Tongue (tissue), 1 donor: ENCODE measurements at regions not wholly inside any gene's neighbourhood (a gene's known extent, or its start where the extent isn't known, plus 50 kb on each side); places are given as distances from the start of the nearest gene placed in this dataset.
A peak's percentile ranks its signal among the peaks of the same experiment; 100 is the strongest.

Source experiments
- DNase-seq: peaks from one replicate; pipeline ENCODE4 v3.0.0-alpha.2; 2015

DNA sequence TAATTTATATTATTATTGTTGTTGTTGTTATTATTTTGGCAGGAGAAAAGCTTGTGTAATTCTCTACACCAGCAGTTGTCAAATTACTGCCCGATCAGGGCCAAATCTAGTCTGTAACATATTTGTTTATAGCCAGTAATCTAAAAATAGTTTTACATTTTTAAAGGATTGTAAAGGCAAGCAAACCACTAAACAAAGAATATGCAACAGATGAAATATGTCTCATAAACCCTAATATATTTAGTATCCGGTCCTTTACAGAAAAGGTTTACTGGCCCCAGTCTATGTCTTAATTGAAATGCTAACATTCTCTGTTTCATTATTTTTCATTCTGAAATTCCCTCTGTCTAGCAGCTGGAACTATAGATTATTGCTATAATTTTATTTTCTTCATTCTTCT lies 709.5 kb downstream of the KCNJ2 start:
- DNase-seq: no peak

DNA sequence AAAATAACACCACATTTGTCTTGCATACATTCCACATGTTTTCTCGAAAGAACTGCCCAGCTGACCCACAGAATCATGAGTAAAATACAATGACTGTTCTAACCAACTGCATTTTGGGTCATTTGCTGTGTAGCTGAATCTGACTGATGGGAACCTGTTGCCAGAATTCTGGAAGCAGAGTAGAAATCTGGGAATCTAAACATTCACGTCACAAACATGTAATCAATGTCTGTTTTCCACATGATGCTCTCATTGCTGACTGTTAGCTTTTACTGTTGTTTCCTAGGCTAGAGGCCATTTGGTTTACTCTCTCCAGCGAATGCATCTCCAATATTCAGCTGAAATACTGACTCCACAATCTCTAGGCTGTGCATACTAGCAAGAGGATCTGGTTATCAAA lies 710.1 kb downstream of the KCNJ2 start:
- DNase-seq: peak; percentile 53

DNA sequence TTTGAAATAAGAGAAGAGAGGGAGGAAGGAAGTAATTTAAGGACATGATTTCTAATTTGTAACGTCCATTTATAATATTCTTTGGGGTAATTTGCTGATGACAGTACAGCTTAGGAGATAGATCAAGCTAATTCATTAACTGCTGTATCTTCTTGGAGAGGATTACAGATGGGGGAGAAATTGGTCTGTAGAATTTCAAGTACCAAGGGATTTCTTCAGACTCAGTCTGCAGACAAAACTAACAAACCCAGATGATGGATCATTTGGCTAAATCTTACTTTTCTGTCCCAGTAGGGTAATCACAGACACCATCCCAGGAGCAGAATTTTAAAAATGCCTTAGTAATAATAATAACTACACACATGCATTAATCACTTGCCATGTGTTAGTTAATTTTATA lies 711.8 kb downstream of the KCNJ2 start:
- no peak for DNase-seq

DNA sequence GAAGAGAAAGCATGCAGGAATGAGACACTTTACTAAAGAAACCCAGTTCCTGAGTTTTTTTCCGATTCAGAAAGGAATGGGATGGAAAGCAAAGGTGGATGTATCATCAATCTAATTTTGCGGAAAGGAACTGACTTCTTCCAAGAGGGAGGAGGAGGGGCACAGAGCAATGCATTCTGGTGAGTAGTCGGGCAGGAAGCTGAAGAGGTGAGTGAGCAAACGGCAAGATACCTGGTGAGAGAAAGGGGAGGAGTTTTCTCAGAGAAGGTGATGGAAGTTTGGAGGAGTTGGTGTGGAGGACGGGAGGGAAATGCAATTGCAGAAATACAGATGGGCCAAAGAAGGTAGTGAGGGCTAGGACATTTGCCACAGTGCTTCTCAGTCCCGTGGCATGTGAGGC lies 713.2 kb downstream of the KCNJ2 start:
- DNase-seq: no peak

DNA sequence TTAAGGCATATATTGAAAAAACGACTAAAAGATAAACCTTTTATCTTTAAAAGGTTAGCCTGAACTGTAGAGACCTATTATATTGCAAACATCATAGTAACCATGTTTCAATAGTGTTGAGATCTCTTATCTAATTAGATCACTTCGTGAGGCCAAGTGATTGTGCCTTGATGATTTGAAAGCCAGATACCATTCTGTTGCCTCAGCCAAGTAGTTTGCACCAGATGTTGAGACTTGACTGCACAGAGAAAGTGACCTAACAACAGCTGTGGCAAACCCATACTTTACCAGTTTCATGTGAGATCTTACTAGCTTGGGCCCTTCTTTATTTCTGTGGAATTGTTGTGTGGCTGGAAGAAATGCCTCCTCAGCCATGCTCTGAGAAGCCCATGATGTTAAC lies 717.3 kb downstream of the KCNJ2 start:
- DNase-seq: no peak

GRCh38 chr17:70888324-70888723 lies 719.0 kb downstream of the KCNJ2 start:
- DNase-seq: no peak

GRCh38 chr17:70891306-70891705 lies 722.0 kb downstream of the KCNJ2 start:
- DNase-seq: peak; percentile 8

GRCh38 chr17:70892527-70892926 lies 723.2 kb downstream of the KCNJ2 start:
- no peak for DNase-seq

DNA sequence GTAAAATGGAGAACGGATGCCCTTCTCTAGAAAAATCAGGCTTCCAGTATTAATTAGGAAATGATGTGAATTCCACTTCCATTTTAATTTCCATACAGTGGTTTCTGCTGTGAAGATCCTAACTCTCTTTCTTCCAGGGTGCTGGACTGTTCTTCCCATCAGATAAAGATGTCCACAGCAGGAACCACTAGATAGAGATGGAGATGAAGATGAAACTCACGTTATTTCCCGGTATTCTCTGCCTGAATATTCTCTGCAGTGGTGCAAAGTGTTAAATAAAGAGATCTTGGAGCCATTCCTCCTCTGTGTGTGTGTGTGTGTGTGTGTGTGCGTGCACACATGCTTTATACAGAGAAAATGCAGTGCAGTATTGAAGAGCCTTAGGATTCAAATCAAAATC lies 727.5 kb downstream of the KCNJ2 start:
- DNase-seq: peak; percentile 21

DNA sequence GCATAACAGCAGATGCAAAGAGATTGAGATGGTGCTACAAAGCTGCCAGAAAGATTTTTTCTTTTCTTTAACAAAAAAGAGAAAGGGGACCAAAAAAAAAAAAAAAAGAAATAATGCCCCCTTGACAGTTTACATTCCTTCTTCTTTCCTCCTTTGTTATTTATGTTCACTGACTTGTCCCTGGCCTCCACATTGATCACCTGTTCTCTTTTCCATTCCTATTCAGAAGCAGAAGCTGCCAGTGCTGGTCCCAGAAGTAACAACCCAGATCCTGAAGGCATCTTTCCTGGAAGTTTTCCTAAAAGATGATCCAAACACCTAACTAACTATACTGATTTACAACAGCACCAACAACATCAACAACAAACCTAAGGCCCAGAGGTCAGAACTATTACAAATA lies 728.1 kb downstream of the KCNJ2 start:
- no peak for DNase-seq

DNA sequence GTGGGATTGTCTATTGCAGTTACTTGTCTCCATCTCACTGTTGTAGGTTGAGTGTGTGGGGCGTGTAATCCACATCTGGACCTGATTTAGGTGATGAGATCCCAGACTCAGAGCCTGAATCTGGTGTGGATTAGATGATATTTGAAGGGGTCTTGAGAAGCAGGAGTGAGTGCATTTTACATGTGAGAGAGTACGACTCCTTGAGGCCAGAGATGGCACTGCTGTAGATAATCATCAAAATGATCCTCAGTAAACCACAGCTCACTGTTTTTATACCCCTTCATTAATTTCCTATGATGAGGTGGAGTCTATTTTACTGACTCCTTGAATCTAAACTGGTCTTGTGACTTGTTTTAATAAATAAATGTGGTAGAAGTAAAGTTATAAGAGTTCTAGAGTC lies 732.5 kb downstream of the KCNJ2 start:
- DNase-seq: no peak

DNA sequence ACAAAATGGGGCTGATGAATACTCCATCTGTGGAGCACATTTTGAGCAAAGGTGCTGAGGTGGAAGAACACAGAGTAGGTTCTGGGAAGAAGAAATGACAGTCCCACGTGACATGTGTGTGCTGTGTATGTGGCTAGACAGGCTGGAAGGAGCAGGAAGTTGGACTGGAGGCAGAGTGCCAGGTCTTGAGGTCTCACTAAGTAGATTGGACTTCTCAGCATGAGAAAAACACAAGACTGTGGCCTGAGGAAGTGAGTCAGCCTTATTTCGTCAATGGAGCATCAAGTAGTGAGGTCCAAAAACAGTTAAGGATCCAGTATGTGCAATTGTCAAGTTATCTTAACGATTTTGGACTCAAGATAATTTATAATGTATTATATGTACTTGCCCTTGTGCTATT lies 736.5 kb downstream of the KCNJ2 start:
- no peak for DNase-seq

- DNase-seq: no peak
Measured at GRCh38 chr17:70906808-70907207, 737.5 kb downstream of the KCNJ2 start.

GRCh38 chr17:70912716-70913485 lies 743.6 kb downstream of the KCNJ2 start:
- DNase-seq: peak; percentile 47

DNA sequence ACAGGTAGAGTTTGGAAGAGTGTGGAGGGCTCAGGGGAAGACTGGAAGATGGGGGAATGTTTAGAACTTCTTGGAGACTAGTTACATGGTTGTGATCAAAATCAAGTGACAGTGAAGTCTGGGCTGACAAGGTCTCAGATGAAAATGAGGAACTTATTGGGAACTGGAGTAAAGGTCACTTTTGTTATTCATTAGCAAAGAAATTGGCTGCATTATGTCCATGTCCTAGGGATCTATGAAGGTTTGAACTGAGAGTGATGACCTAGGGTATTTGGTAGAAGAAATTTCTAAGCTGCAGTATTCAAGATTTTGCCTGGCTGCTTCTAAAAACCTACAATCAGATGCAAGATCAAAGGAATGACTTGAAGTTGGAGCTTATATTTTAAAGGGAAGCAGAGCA lies 747.1 kb downstream of the KCNJ2 start:
- DNase-seq: no peak

DNA sequence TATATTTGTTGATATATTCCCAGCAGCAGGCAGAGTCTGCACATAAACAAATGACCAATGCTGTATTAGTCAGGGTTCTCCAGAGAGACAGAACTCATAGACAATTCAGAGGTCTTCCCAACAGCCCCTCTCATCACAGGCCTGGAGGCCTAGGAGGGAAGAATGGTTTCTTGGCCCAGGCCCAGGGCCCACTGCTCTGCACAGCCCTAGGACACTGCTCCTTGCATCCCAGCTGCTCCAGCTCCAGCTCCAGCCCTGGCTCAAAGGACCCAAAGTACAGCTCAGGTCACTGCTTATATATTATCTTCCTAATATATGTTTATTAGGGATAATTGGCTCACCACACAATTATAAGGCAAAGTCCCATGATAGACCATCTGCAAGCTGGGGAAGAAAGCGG lies 749.9 kb downstream of the KCNJ2 start:
- no peak for DNase-seq

- DNase-seq: no peak
Measured at GRCh38 chr17:70920416-70920815, 751.1 kb downstream of the KCNJ2 start.

- no peak for DNase-seq
Measured at GRCh38 chr17:70922268-70922667, 752.9 kb downstream of the KCNJ2 start.

DNA sequence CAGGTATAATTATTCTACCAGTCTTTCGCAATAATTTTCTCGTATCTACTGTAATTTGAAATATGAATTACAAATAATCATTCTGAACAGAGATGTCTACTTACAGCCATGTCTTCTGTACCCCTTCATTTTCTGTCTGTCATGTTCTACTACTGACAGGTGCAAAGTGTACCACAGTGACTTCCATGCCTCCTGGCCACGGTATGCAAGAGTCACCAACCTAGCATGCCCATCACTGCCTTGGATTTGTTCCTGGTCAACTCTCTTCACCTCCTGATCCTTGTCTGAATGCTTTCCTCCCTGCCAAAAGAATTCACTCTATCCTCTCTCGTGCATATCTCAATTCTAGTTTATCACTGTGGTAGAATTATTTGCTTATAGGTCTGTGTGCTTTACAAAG lies 755.4 kb downstream of the KCNJ2 start:
- DNase-seq: no peak

DNA sequence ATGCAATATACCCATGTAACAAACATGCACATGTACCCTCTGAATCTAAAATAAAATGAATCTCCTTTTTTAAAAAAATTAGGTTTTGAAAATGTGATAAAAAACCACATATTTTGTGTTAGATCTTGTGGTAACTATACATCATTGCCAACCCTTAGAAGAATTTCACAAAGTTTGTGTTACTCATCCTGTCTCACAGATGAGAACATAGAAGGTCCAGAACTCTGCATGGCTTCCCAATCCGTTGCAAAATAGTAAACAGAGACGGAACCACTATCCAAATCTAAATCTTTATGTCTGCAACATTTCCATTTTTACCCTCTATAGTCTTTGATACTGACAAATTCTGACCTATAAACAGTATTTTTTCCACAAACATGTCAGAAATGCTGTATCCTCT lies 759.9 kb downstream of the KCNJ2 start:
- DNase-seq: no peak

- peak; percentile 47 for DNase-seq
Measured at GRCh38 chr17:70934231-70934630, 764.9 kb downstream of the KCNJ2 start.

GRCh38 chr17:70934835-70935234 lies 765.5 kb downstream of the KCNJ2 start:
- DNase-seq: no peak

- DNase-seq: no peak
Measured at GRCh38 chr17:70936724-70937123, 767.4 kb downstream of the KCNJ2 start.

GRCh38 chr17:70938336-70938735 lies 769.0 kb downstream of the KCNJ2 start:
- DNase-seq: peak; percentile 32

- DNase-seq: peak; percentile 19
Measured at GRCh38 chr17:70945386-70945785, 776.1 kb downstream of the KCNJ2 start.
